GM19438 (cell line): ENCODE measurements at regions not wholly inside any gene's neighbourhood (a gene's known extent, or its start where the extent isn't known, plus 50 kb on each side); places are given as distances from the start of the nearest gene placed in this dataset.
"Not testable (repeated sequence)": the region's sequence is repeated elsewhere in the genome, so short reads cannot be mapped to it uniquely, and the experiment has no call there.

Experiments
- ATAC-seq: cut with Tn5 transposase; IDR thresholded peaks from one replicate; pipeline ENCODE4 v1.9.1; 2021; ENCODE audit warnings: low read depth; ENCODE audit not compliant: unreplicated experiment

- no peak for ATAC-seq
Measured at GRCh38 chr4:138805736-138806135, 209.8 kb upstream of the NOCT start.

GRCh38 chr4:138804711-138805110 is 210.9 kb upstream of the NOCT start:
- no peak for ATAC-seq

- no peak for ATAC-seq
Measured at GRCh38 chr4:138803051-138803450, 212.5 kb upstream of the NOCT start.

DNA sequence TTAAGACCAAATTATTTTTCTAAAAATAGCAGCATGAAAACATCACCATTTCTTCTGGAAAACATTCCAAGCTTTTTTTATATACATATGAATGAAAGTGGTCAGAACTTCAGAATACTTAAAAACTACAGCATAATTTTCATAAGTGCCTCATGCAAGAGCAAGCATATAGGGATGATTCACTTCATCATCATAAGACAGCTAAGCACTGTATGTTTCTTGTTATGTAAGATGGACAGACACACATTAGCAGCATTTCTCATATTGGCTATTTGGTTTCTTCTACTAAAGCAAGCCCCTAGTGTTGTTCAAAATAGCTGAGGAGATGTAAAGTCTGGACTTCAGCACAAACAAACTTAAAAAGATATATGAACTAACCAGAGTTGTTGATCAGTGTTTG is 213.1 kb upstream of the NOCT start:
- no peak for ATAC-seq

DNA sequence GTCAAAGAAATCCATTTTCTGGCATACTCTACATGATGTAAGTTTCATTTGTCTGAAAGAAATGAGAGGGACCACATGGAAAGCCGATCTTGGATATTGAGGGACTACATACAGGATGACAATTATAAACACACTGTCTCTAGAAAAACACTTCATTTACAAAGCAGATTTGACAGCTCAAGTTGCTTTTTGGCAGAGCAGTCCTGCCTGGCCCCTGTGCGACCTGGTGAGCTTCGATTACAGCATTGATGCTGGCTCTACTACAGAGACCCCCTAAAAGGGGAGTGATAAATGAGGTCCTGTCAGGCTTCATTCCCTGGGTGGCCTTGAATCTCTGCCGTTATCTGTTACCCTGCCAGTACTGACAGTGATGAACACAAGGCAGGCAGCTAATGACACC is 215.2 kb upstream of the NOCT start:
- ATAC-seq, result no peak

DNA sequence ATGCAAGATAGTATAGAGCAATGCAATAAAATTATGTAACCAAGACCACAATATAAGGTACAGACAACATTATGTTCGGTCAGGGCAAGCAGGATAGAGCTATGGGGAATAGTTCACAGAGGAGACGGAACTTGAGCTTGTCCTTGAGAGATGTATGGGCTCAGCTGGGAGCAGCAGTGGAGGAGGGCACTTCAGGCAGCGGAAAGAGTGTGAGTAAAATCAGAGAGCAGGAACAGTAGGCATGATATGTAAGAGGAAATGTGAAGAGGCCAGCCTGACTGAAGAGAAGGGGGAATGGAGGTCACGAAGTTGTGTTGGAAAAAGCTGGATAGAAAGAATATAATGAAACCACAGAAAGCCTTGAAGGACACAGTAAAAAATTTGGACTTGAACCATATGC is 217.2 kb upstream of the NOCT start:
- ATAC-seq, result no peak

DNA sequence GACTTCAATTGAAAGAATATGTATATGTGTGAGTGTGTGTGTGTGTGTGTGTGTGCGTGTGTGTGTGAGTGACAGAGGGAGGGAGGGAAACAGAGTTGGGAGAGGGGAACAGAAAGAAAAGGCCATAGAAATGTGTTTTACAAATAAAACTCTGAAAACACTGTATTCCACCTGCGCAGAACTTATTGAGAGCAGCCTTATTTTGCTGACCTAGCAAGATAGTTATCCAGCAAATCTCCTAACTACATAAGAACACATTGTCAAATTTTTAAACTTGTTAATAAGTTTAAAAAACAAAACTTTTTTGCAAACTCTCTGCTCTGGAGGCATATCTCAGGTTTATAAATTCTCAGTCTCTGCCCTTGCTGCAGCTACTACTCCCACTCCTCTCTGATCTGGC is 217.9 kb upstream of the NOCT start:
- no peak for ATAC-seq

DNA sequence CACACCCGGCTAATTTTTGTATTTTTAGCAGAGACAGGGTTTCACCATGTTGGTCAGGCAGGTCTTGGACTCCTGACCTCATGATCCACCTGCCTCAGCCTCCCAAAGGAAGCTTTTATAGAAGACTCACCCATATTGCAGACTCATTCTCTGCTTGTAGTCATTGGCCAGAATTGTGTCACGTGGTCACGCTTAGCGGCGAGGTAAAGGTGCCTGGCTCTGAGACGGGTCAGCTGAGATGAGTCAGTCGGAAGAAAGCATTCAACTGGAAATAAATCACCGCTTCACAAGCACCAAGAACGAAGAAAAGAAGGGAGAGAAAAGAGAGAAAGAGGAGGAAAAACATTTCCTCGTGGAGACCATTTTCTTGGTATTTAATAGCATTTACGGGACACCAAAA is 218.8 kb upstream of the NOCT start:
- no peak for ATAC-seq

DNA sequence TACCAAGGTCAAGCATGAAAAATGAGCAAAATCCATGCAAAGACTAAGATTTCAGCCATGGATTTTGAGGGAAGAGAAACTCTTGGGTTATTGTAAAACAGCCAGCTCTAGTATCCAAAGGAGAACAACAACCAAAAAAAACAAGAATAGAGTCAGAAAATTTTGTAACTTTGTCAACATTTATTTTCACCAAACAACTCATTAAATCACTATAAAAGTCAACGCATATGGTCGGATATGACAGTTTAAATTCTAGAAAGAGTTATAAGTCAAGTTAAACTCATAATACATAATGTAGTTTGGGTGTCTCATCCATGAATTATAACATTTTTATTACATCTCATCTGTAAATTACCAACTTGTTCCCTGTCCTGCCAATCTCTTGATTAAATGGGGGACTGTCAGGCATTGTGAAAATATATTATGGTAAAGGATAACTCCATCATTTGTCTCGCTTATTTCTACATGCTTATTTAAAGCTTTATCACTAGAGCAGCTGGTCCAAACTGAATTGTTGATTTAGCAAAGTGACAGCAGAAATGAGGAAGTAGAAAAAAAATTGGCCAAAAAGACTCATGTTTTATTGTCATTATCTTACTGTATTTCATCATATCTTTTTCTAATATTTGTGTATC is 224.8 kb upstream of the NOCT start:
- ATAC-seq, result no peak

DNA sequence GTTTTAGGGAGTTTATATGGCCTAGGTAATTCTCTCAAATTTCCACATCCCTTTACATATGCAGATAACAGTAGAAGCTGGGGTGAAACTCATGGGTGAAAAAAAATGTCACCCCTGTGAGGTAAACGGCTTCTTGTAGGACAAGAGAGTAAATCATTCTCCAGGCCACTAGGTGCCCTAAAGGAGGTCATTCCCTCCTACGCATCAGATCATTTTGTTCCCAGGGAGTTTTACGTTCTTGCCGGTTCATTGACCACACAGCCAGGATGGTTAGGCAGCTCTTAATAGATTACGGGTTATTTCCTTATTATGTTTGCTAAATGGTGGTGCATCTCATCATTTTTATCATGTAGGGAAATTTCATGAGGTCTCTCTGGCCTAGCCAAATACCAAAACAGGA is 225.8 kb upstream of the NOCT start:
- no peak for ATAC-seq

- ATAC-seq, result no peak
Measured at GRCh38 chr4:138788857-138789256, 226.7 kb upstream of the NOCT start.

GRCh38 chr4:138788267-138788790 is 227.3 kb upstream of the NOCT start:
- no peak for ATAC-seq

DNA sequence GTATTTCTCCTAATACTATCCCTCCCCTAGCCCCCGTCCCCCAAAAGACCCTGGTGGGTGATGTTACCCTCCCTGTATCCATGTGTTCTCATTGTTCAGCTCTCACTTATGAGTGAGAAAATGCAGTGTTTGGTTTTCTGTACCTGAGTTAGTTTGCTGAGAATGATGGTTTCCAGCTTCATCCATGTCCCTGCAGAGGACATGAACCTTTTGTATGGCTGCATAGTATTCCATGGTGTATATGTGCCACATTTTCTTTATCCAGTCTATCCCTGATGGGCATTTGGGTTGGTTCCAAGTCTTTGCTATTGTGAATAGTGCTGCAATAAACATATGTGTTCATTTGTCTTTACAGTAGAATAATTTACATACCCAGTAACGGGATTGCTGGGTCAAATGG is 235.8 kb upstream of the NOCT start:
- ATAC-seq, result not testable (repeated sequence)

DNA sequence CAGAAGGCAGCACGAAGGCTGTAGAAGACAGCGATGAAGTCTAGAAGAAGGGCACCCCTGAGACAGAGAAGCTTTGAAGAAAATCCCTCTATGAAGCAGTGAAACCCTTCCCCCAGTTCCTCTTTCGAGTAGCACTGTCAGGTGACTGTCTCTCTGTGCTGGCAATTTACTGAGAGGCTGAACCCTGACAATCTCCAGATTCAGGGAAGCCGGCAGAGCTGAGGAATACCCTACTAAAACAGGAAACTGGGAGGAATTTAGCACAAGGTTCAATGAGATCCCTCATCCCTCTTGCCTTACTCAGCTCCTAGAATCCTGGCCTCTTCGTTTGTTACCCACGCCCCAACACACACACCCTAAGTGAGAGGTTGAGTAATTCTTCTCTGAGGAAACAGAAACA is 239.7 kb upstream of the NOCT start:
- no peak for ATAC-seq

GRCh38 chr4:138775489-138775888 is 240.1 kb upstream of the NOCT start:
- ATAC-seq, result no peak

- ATAC-seq, result no peak
Measured at GRCh38 chr4:138774940-138775339, 240.6 kb upstream of the NOCT start.

DNA sequence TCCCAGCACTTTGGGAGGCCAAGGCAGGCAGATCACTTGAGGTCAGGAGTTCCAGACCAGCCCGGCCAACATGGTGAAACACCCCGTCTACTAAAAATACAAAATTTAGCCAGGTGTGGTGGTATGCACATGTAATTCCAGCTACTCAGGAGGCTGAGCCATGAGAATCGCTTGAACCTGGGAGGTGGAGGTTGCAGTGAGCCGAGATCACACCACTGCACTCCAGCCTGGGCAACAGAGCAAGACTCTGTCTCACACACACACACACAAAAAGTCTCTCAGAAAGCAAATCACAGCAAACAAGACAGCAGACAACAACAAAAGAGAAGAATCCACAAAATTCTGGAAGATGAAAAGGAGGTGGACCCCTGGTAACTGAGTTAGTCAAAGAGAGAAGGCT is 241.5 kb upstream of the NOCT start:
- ATAC-seq, result not testable (repeated sequence)

DNA sequence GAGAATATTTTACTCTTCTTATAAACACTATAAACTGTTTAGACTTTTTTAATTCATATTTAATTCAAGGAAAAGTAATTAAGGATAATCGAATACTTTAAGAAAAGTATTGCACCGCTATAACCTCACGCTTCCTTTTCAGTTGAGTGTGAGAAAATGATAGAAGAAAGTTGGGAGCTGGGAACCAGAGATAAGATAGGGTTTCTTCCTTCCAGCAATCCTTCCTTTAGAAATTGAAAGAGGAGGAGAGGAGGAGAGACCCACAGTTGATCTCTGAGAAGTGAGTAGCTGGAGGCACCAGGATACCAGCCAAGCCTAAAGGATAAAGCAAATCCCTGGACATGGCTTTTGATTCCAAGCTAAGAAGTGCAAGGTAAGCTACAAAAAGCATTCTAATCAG is 242.3 kb upstream of the NOCT start:
- no peak for ATAC-seq

- ATAC-seq, result no peak
Measured at GRCh38 chr4:138772366-138772765, 243.2 kb upstream of the NOCT start.

GRCh38 chr4:138770818-138771217 is 244.8 kb upstream of the NOCT start:
- no peak for ATAC-seq

DNA sequence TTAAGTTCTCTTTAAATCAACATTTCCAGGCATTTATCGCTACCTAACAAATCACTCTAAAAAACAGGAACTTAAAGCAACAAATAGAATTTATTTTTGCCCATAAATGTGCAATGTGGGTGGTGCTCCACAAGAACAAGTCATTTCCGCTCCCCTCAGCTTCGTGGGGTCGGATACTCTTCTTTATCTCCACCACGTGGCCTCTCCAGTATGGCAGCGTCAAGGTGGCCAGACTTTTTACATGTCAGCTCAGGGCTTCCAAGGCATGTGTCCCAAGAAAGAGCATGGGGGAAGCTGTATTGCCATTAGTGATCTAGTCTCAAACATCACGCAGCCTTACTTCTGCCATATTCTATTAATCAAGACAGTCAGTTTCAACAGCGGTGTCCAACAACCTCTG is 249.2 kb upstream of the NOCT start:
- no peak for ATAC-seq

GRCh38 chr4:138765442-138765841 is 250.1 kb upstream of the NOCT start:
- no peak for ATAC-seq

DNA sequence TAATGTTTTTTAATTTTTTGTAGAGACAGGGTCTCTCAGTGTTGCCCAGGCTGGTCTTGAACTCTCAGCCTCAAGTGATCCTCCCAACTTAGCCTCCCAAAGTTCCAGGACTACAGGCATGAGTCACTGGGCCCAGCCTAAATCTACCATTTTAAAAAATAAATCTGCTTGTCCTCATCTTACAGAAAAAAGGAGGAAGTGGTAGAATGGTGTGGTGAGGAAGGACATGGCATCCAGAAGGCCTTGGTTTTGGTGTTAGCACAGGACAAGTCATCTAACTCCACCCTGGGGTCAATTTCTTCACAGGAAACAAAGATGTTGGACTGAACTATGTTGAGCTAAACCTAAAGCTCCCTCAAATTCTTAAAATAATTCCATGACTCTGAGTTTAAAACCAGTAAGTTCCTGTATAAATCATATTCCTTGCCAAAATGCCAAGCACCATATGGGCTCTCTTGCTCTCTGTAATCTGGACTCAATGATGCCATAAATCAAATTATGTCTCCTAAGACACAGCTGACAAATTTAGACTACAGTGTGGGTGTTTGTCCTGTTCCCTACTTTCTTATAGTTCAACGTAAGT is 253.9 kb upstream of the NOCT start:
- ATAC-seq, result no peak
